ENCODE measurements at regions not wholly inside any gene's neighbourhood (a gene's known extent, or its start where the extent isn't known, plus 50 kb on each side); places are given as distances from the start of the nearest gene placed in this dataset.

DNA sequence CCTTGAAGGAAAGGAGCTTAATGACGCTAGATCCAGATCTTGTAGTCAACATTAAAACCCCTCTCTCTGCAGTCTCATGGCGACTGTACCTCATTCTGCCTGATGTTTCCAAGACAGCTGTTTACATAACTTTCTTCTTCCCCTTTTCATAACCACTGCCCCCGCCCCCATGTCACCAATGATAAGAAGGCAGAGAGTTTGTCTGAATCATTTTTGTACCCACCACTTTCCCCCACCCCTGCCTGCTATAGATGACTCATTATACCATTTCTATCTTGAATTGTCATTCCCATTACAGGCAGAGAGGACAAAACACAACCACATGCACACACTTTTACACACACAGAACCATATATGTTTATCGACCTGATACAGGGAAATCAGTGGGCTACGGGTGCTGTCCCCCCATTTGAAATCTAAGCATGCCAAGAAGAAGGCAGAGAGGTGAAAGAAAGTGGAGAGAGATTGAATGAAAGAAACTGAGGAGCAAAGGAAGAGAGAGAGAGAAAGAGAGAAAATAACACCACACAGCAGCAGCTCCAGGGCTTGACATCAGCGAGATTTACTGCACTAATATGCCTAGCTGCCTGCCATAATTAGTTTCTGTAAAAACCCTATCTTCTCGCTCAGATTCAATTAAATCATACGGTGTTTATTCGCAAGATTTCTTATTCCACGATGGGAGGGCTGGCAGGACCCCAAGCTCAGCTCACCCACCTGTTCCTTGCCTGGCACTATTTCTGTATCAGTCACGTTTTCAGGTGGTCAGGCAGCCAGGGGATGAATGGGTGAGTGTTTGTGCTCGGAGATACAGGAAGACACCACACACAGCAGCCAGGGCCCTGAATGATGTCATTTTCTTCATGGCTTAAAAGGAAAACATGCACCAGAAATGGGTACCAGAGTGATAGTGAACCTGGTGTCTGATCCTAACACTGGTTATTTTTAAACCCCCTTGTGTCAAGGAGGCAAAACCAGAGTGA is 114.3 kb upstream of the SERP2 start:
- peak; percentile 89 to 95 (median 92) for DNase-seq

DNA sequence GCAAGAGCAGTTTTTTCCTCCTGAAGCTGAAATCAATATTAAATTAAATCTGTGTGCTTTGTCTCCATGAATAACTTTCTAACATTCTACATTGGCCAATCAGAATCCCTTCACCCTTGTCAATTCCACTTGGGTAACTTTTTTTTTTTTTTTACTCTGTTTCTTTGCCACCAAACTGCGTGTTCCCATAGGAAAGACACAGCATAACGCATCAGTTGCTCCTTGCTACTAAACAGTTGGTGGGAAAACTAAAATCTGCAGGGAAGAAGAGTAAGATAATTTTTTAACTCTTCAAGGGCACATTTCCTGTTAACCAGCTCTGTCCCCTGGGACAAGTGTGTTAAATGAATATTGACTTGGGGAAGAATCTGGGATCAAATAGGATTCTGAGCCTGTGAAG is 113.3 kb upstream of the SERP2 start:
- DNase-seq = no peak

DNA sequence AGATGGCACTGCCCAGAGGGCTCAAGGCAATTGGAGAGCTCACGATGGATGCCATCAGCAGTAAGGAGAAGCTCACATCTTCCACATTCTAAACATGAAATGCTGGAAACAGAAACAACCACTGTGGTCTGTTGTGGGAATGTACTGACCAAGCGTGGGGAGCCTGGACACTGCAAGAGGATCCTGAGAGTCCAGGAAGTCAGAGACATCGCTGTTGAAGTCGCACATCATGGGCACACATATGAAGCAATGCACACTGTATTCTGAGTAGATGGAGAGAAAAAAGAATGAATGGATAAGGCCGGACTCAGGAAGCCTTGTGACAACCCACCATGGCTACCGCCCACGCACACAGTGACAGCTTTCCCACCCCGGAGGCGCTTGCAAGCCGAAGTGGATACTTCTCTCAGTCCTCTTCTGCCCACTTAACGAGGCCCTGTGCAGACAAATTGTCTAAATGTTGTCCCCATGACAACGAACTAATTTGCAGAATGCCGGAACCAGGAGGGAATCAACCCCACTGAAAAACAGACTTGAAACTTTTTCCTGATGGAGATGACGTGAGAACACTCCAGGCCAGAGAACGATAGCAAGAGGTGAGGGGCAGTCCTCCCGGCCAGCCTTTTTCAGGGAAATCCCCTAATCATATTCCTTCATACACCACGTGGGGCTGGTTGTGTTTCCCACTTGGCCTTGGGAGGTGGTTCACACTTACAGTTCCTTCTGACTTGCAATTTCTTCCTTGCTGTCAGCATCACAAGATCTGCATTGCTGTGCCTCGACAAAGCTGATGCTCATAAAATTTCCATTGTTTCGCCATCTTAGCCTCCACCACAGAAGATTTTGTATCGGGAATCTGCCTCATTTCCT is 109.6 kb upstream of the SERP2 start:
- peak; percentile 74 to 92 (median 90) for DNase-seq

- no peak for DNase-seq
Observed at GRCh38 chr13:44266305-44266704, 107.3 kb upstream of the SERP2 start.

- DNase-seq = no peak
Observed at GRCh38 chr13:44266772-44267171, 106.9 kb upstream of the SERP2 start.

- no peak for DNase-seq
Observed at GRCh38 chr13:44267203-44267602, 106.4 kb upstream of the SERP2 start.

DNA sequence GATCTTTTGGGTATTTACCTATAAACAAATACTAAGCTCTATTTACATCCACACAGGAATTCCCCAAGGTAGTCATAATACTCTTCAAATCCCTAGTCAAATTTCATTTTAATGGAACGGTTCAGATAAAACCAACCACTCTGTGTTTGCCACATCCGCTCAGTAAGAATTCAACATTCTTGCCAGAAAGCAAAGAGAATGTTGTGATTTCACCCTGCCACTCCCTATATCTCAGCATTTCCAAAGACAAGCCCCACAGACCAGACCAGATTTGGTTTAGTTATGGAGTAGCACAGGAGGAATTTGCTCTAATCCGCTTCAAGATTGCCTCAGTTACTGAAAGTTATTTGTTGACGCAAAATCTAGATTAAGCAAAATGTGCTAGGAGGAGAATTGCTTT is 105.6 kb upstream of the SERP2 start:
- DNase-seq = no peak

- no peak for DNase-seq
Observed at GRCh38 chr13:44268980-44269379, 104.6 kb upstream of the SERP2 start.

GRCh38 chr13:44270150-44270549 is 103.5 kb upstream of the SERP2 start:
- no peak for DNase-seq

- DNase-seq = no peak
Observed at GRCh38 chr13:44271031-44271455, 102.6 kb upstream of the SERP2 start.

GRCh38 chr13:44271473-44271872 is 102.2 kb upstream of the SERP2 start:
- no peak for DNase-seq

DNA sequence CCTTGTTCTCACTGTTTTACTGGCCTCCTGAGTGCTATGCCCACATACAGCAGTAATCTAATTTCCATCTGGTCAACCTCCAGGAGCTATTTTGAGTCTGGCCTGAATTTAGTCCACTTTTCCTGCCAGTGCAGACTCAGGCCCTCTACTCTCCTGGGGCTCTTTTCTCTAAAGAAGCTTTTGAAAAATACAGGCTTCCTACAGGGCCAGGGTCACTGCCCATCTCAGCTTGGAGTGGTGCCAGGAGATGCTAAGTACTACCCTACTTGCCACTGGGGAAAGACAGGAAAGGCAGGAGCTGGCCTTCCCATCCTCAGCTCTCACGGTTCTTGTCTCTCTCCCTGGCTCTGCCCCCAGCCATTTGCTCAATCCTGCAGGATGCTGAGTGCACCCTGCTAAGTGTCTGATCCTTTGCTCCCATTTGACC is 101.7 kb upstream of the SERP2 start:
- no peak for DNase-seq

- peak in 1 of 4 experiments; percentile 34 for DNase-seq
Observed at GRCh38 chr13:44272692-44273091, 100.9 kb upstream of the SERP2 start.

GRCh38 chr13:44273216-44273615 is 100.4 kb upstream of the SERP2 start:
- DNase-seq = no peak

GRCh38 chr13:44273991-44274770 is 99.4 kb upstream of the SERP2 start:
- DNase-seq = peak; percentile 18 to 59 (median 39)

DNA sequence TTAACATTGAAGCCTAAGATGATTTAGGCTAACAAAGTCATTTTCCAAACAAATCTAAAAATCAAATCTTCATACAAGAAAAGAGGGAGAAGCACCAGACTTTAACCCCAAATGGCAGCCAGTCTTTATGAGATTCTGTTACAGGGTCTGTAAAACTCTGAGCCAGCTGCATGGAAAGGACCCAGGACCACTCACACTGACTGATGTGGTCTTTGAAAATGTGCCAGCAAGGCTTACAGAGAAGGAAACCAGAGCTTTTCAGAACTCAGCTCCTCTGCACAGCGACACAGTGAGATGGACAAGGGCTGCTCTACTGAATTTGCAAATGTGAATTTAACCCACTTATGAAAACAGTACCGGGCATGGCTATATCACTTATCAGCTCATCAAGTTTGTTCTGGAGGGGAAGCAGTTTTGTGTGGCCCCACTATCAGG is 98.8 kb upstream of the SERP2 start:
- DNase-seq = no peak

GRCh38 chr13:44275381-44275780 is 98.2 kb upstream of the SERP2 start:
- DNase-seq = peak in 1 of 4 experiments; percentile 16

- no peak for DNase-seq
Observed at GRCh38 chr13:44276061-44276460, 97.6 kb upstream of the SERP2 start.

- DNase-seq = no peak
Observed at GRCh38 chr13:44277459-44277858, 96.2 kb upstream of the SERP2 start.

- DNase-seq = no peak
Observed at GRCh38 chr13:44278166-44278565, 95.5 kb upstream of the SERP2 start.

DNA sequence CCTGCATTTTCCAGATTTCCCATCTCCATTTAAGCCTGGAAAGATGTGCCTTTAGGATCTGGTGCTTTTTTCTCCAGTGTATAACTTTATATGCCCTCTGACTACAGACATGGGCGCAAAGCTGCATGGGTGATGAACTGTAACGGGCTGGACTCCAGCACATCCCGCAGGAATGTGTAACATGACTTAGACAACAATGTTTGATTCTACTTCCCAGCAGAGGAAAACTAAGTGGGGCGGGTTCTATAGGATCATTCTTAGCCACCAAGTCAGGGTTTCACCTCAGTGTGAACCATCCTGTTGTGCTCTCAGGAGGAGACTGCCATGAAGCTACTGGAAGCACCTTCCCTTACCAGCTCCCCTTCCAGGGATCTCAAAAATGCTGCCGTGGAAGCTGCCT is 93.2 kb upstream of the SERP2 start:
- DNase-seq = no peak

DNA sequence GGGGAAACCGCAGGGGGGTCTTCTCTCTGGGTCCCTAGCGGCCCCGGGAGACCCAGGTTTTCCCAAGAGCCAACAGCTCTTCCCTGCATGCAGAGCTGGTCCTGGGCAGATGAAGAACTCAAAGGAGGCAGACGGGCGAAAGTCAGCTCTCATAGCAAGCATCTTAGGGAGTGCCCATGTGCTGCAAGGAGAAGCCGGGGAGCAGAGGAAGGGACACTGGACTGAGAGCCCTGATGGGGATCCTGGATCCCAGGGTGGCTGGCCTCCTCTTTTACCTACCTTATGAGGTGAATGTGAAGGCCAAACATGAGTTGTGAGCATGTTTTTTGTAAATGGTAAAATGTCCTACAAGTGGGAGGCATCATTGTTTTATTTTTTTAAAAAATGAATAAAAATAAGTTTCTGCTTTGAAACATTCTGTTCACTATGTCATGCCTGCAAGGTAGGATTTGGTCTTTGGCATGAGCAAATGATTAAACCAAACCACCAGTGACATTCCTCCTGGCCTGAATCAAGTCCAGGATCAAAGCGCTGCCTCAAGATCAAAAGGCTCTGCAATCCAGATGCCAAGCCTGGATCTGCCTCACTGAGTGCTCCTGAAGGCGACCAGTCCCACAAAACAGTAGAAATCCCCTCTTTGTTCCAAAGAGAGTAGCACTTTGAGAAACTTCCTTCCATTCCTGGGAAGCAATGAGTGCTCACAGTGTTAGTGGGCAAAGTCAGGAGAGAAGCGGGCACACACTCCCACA is 92.2 kb upstream of the SERP2 start:
- DNase-seq = no peak
